Glutamatergic neuron (in vitro differentiated cells): ENCODE measurements at regions not wholly inside any gene's neighbourhood (a gene's known extent, or its start where the extent isn't known, plus 50 kb on each side); places are given as distances from the start of the nearest gene placed in this dataset.

ENCODE experiments used
- DNase-seq: peaks from one replicate; pipeline ENCODE4 v3.0.0; 2022
- H3K27ac Mint-ChIP-seq: one replicate; pipeline ENCODE4 v1.8.0; 2020; ENCODE audit warnings: mild to moderate bottlenecking, mixed read lengths, inconsistent platforms; ENCODE audit not compliant: unreplicated experiment
- H3K27me3 Mint-ChIP-seq: one replicate; pipeline ENCODE4 v1.8.0; 2020; ENCODE audit warnings: mild to moderate bottlenecking, moderate library complexity, mixed read lengths, inconsistent platforms; ENCODE audit not compliant: unreplicated experiment
- H3K36me3 Mint-ChIP-seq: one replicate; pipeline ENCODE4 v1.8.0; 2020; ENCODE audit warnings: mild to moderate bottlenecking, mixed read lengths, inconsistent platforms; ENCODE audit not compliant: unreplicated experiment
- H3K4me1 Mint-ChIP-seq: one replicate; pipeline ENCODE4 v1.8.0; 2020; ENCODE audit warnings: mild to moderate bottlenecking, low read depth, mixed read lengths, inconsistent platforms; ENCODE audit not compliant: unreplicated experiment
- H3K4me3 Mint-ChIP-seq: one replicate; pipeline ENCODE4 v1.8.0; 2020; ENCODE audit warnings: mild to moderate bottlenecking, mixed read lengths, inconsistent platforms; ENCODE audit not compliant: unreplicated experiment
- H3K9me3 Mint-ChIP-seq: one replicate; pipeline ENCODE4 v1.8.0; 2020; ENCODE audit warnings: mild to moderate bottlenecking, moderate library complexity, mixed read lengths, inconsistent platforms; ENCODE audit not compliant: unreplicated experiment
- TF ChIP-seq, protein P1 (sequence below): fragments of 200-600 bp; sonication (generic); IDR thresholded peaks from one replicate; pipeline ENCODE4 v1.5.0; 2021; ENCODE audit not compliant: partially characterized antibody, unreplicated experiment

DNA sequence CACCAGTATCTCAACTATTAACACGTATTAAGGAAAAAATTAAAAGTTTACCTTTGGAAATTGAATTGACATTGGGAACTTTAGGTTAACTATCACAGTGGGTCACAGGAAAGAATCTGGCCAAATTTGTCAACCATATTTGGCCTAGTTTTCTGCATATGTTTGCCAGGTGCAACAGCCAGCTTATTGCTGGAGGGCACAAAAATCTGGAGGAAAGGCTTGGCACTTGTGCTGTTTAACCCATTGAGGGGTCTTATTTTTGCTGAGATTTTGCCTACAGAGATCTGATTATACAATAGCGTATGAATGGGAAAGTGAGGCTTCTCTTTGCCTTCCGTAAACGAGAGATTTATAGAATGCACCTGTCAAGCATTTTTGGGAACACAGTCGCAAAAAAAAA, 190.4 kb downstream of the PRL start:
- no peak for DNase-seq
- Mint-ChIP-seq H3K36me3 (peaks cover 5% of the 10 kb centered on the region), H3K4me3 (no peak overlapping the region), H3K27ac (no peak overlapping the region), H3K27me3 (peaks cover 3% of the 10 kb centered on the region), H3K9me3 (peaks cover 5% of the 10 kb centered on the region), H3K4me1 (peaks cover 14% of the 10 kb centered on the region)
- TF ChIP-seq, protein P1, sequence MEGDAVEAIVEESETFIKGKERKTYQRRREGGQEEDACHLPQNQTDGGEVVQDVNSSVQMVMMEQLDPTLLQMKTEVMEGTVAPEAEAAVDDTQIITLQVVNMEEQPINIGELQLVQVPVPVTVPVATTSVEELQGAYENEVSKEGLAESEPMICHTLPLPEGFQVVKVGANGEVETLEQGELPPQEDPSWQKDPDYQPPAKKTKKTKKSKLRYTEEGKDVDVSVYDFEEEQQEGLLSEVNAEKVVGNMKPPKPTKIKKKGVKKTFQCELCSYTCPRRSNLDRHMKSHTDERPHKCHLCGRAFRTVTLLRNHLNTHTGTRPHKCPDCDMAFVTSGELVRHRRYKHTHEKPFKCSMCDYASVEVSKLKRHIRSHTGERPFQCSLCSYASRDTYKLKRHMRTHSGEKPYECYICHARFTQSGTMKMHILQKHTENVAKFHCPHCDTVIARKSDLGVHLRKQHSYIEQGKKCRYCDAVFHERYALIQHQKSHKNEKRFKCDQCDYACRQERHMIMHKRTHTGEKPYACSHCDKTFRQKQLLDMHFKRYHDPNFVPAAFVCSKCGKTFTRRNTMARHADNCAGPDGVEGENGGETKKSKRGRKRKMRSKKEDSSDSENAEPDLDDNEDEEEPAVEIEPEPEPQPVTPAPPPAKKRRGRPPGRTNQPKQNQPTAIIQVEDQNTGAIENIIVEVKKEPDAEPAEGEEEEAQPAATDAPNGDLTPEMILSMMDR: no peak

DNA sequence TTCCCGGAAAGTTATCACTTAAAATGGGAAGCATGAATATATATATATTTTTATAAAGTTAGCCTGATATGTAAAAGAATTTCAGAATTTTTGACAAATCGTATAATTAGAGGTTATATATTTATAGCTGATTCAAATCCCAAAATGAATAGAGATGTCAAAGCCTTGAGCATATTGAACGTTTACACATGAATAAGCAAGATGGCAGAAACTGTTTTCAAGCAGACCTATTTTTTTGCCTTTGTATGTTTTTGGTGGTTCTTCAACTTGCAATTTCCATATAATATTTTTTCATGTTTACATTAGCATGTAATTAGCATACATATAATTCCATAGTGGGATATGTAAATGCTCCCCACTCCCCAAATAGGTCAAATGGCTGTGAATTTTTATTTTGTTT, 189.9 kb downstream of the PRL start:
- Mint-ChIP-seq H3K4me1 (peaks cover 12% of the 10 kb centered on the region), H3K27ac (no peak overlapping the region), H3K27me3 (peaks cover 3% of the 10 kb centered on the region), H3K36me3 (peaks cover 5% of the 10 kb centered on the region), H3K9me3 (peaks cover 5% of the 10 kb centered on the region), H3K4me3 (no peak overlapping the region)
- DNase-seq: no peak
- TF ChIP-seq, protein P1: no peak

DNA sequence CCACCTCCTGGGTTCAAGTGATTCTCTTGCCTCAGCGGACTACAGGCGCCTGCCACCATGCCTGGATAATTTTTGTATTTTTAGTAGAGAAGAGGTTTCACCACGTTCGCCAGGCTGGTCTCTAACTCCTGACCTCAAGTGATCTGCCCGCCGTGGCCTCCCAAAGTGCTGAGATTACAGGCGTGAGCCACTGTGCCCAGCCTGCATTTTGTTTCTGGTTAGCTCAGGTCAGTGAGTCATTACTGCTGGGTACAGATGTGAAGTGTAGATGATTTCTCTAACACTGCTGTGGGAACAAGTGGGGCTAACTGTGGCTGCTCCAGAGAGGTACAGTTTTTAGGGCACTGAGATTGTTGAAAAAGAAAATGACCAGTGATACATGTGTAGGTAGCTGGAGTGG, 188.6 kb downstream of the PRL start:
- TF ChIP-seq, protein P1: no peak
- Mint-ChIP-seq H3K36me3 (peaks cover 5% of the 10 kb centered on the region), H3K27ac (no peak overlapping the region), H3K4me3 (no peak overlapping the region), H3K4me1 (peaks cover 7% of the 10 kb centered on the region), H3K9me3 (peaks cover 5% of the 10 kb centered on the region), H3K27me3 (peaks cover 3% of the 10 kb centered on the region)
- no peak for DNase-seq

DNA sequence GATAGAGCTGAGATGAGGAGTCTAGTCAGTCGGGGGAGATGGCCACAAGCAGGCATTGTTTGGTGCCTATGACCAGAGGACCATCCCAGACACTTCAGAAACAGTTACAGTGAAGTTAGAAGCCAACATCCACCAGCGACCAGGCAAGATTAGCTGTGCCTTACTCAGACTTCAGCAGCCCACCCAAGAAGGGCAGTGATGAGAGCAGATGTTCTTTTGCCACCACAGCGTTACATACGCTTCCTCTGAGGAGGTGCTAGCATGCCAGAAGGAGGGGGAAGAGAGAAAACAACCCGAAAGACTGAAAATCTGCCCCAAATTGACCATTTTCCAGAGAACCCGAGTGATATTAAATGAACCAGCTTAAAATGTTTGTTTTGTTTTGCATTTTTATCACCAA, 186.8 kb downstream of the PRL start:
- no peak overlapping the region for H3K27ac Mint-ChIP-seq
- TF ChIP-seq, protein P1: no peak

DNA sequence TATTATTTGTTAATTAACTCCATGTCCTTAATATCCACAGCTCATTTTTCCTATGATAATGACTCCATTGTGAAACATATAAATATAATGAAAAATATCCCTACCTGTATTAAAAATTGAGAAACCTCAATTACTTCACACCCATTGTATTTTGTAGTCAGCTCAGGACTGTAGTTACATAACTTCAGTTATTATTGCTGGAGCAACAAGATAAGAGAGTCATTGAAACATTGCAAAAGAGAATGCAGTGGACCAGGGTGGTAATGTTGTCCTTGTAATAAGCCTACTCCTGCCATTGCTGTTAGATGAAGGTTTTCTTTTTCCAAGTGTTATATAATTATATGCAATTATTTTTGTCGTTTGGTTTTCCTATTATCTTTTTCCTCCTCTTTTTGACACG, 184.4 kb downstream of the PRL start:
- Mint-ChIP-seq H3K27ac (no peak overlapping the region), H3K36me3 (peaks cover 5% of the 10 kb centered on the region), H3K4me1 (peaks cover 10% of the 10 kb centered on the region), H3K27me3 (peaks cover 3% of the 10 kb centered on the region), H3K9me3 (peaks cover 5% of the 10 kb centered on the region), H3K4me3 (no peak overlapping the region)
- no peak for DNase-seq
- TF ChIP-seq, protein P1: no peak

More for the DNA sequence above, 186.8 kb downstream of the PRL start:
- H3K9me3 Mint-ChIP-seq: peaks cover 5% of the 10 kb centered on the region
- H3K27me3 Mint-ChIP-seq: peaks cover 3% of the 10 kb centered on the region
- peaks cover 8% of the 10 kb centered on the region for H3K4me1 Mint-ChIP-seq
- H3K4me3 Mint-ChIP-seq: no peak overlapping the region
- H3K36me3 Mint-ChIP-seq: peaks cover 5% of the 10 kb centered on the region
- no peak for DNase-seq
